ENCODE measurements at regions not wholly inside any gene's neighbourhood (a gene's known extent, or its start where the extent isn't known, plus 50 kb on each side); places are given as distances from the start of the nearest gene placed in this dataset.
"Not testable (repeated sequence)": the region's sequence is repeated elsewhere in the genome, so short reads cannot be mapped to it uniquely, and the experiment has no call there.

GRCh38 chr2:58357521-58357920, 116.4 kb upstream of the FANCL start:
- no peak for DNase-seq

- DNase-seq, result no peak
Measured at GRCh38 chr2:58354230-58354629, 113.1 kb upstream of the FANCL start.

- no peak for DNase-seq
Measured at GRCh38 chr2:58350484-58350883, 109.4 kb upstream of the FANCL start.

- DNase-seq, result no peak
Measured at GRCh38 chr2:58347810-58348209, 106.7 kb upstream of the FANCL start.

GRCh38 chr2:58341047-58341446, 99.9 kb upstream of the FANCL start:
- DNase-seq, result no peak

- DNase-seq, result no peak
Measured at GRCh38 chr2:58339548-58340243, 98.6 kb upstream of the FANCL start.

- no peak for DNase-seq
Measured at GRCh38 chr2:58336416-58336815, 95.3 kb upstream of the FANCL start.

GRCh38 chr2:58334414-58334813, 93.3 kb upstream of the FANCL start:
- DNase-seq, result no peak

- DNase-seq, result not testable (repeated sequence)
Measured at GRCh38 chr2:58325296-58325895, 84.3 kb upstream of the FANCL start.

- DNase-seq, result no peak
Measured at GRCh38 chr2:58319481-58319880, 78.4 kb upstream of the FANCL start.

GRCh38 chr2:58318949-58319348, 77.8 kb upstream of the FANCL start:
- not testable (repeated sequence) for DNase-seq

GRCh38 chr2:58313926-58314325, 72.8 kb upstream of the FANCL start:
- DNase-seq, result no peak

- DNase-seq, result no peak
Measured at GRCh38 chr2:58308435-58308834, 67.3 kb upstream of the FANCL start.

- DNase-seq, result no peak
Measured at GRCh38 chr2:58304843-58305242, 63.7 kb upstream of the FANCL start.

- no peak for DNase-seq
Measured at GRCh38 chr2:58299123-58299522, 58.0 kb upstream of the FANCL start.

- DNase-seq, result no peak
Measured at GRCh38 chr2:58293056-58293455, 51.9 kb upstream of the FANCL start.

GRCh38 chr2:58291726-58292438, 50.8 kb upstream of the FANCL start:
- no peak for DNase-seq
